Loucy (cell line): ENCODE measurements at regions not wholly inside any gene's neighbourhood (a gene's known extent, or its start where the extent isn't known, plus 50 kb on each side); places are given as distances from the start of the nearest gene placed in this dataset.

Source experiments
- H2AFZ ChIP-seq: fragments of 200-600 bp; sonication (generic); 2 replicates; pipeline ENCODE4 v1.6.0; 2016; ENCODE audit warnings: antibody characterized with exemption, mild to moderate bottlenecking, low read length, moderate library complexity
- H3F3A ChIP-seq: fragments of 200-600 bp; 2 replicates; pipeline ENCODE4 v1.6.0; 2016; ENCODE audit warnings: antibody characterized with exemption, low read depth, mild to moderate bottlenecking
- H3K27me3 ChIP-seq: fragments of 200-600 bp; sonication (generic); 2 replicates; pipeline ENCODE4 v1.6.1; 2014; ENCODE audit warnings: low read length, mild to moderate bottlenecking; ENCODE audit not compliant: insufficient read depth, poor library complexity, severe bottlenecking
- H3K36me3 ChIP-seq: fragments of 200-600 bp; sonication (generic); 2 replicates; pipeline ENCODE4 v1.6.1; 2016; ENCODE audit warnings: low read length; ENCODE audit not compliant: insufficient read depth
- H3K4me1 ChIP-seq: fragments of 200-600 bp; sonication (generic); 2 replicates; pipeline ENCODE4 v1.5.1; 2014; ENCODE audit warnings: low read length, mild to moderate bottlenecking; ENCODE audit not compliant: insufficient read depth, poor library complexity, severe bottlenecking
- H3K4me2 ChIP-seq: fragments of 200-600 bp; sonication (generic); 2 replicates; pipeline ENCODE4 v1.6.0; 2014; ENCODE audit warnings: antibody characterized with exemption, low read length, low read depth, mild to moderate bottlenecking; ENCODE audit not compliant: poor library complexity, severe bottlenecking
- H3K4me3 ChIP-seq: fragments of 200-600 bp; sonication (generic); 2 replicates; pipeline ENCODE4 v1.5.1; 2014; ENCODE audit warnings: low read length, mild to moderate bottlenecking, mixed read lengths; ENCODE audit not compliant: poor library complexity, severe bottlenecking
- H3K79me2 ChIP-seq: fragments of 200-600 bp; sonication (generic); 2 replicates; pipeline ENCODE4 v1.6.1; 2014; ENCODE audit warnings: low read length; ENCODE audit not compliant: insufficient read depth
- H3K9ac ChIP-seq: fragments of 200-600 bp; sonication (generic); 2 replicates; pipeline ENCODE4 v1.6.0; 2014; ENCODE audit warnings: mild to moderate bottlenecking, low read depth, low read length, moderate library complexity; ENCODE audit not compliant: poor library complexity, severe bottlenecking
- H3K9me2 ChIP-seq: fragments of 200-600 bp; sonication (generic); replicated peaks from 2 replicates; pipeline ENCODE4 v1.6.1; 2016; ENCODE audit warnings: low read depth, low read length, mixed read lengths
- H3K9me3 ChIP-seq: fragments of 200-600 bp; sonication (generic); 2 replicates; pipeline ENCODE4 v1.6.1; 2014; ENCODE audit warnings: mild to moderate bottlenecking, antibody characterized with exemption, low read length, low read depth; ENCODE audit not compliant: insufficient read depth
- H4K20me1 ChIP-seq: fragments of 200-600 bp; sonication (generic); 2 replicates; pipeline ENCODE4 v1.6.0; 2014; ENCODE audit warnings: antibody characterized with exemption, low read length, mild to moderate bottlenecking; ENCODE audit not compliant: insufficient read depth, poor library complexity, severe bottlenecking
- CTCF ChIP-seq: fragments of 200-600 bp; sonication (generic); conservative IDR thresholded peaks from 2 replicates; pipeline ENCODE4 v1.5.1; 2014; ENCODE audit warnings: mild to moderate bottlenecking, antibody characterized with exemption, low read length
- EZH2phosphoT487 ChIP-seq: fragments of 200-600 bp; IDR thresholded peaks from 2 replicates; pipeline ENCODE4 v1.6.1; 2018; ENCODE audit warnings: antibody characterized with exemption, mild to moderate bottlenecking, moderate library complexity, borderline replicate concordance

DNA sequence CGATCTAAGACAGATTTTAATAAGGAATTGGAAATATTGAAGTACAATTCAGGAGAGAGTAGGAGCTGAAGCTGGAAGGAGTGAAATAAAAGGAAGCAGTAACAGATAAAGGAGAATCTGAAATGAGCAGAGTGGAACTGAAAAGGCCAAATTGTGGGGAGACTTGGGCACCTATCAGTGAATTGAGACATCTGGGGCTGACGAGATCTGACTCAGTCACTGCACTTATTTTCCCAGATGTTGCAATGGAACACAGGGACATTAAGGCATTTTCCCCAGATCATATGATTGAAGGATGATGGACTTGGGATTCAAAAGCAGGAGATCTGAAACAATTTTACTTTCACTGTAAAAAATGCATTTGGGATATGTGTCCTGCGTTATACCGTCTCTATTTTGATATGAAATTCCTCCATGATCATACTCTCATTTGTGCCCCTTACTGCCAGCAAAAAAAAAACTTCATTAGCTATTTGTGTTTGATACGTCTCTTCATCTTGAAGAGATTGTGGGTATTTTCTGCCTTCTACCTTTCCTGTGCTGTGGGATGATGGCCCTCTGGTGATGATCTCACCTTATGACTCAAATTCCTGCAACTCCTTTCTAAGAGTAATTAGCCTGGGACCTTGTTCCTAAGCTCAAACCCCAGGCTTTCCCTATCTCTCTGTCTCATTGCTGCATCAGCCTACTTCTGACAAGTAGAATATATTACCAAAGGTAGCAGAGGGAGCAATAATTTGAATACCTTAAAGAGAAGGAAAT is 278.5 kb upstream of the MAN1A1 start:
- Histone ChIP-seq H3K36me3 (no peaks in the 10 kb centered on the region), H3K79me2 (no peaks in the 10 kb centered on the region), H3K9me2 (no peaks in the 10 kb centered on the region), H3K27me3 (no peaks in the 10 kb centered on the region), H3K4me2 (no peak overlapping the region), H3K4me1 (peaks cover 3% of the 10 kb centered on the region), H4K20me1 (no peaks in the 10 kb centered on the region), H2AFZ (peak overlapping the region; percentile 54), H3K9me3 (0 out of 2 replicates have a peak, but pooled peaks cover 2% of the 10 kb centered on the region), H3K4me3 (no peak overlapping the region), H3F3A (no peaks in the 10 kb centered on the region), H3K9ac (no peak overlapping the region)
- no peak for TF ChIP-seq EZH2phosphoT487
- TF ChIP-seq CTCF, result no peak

DNA sequence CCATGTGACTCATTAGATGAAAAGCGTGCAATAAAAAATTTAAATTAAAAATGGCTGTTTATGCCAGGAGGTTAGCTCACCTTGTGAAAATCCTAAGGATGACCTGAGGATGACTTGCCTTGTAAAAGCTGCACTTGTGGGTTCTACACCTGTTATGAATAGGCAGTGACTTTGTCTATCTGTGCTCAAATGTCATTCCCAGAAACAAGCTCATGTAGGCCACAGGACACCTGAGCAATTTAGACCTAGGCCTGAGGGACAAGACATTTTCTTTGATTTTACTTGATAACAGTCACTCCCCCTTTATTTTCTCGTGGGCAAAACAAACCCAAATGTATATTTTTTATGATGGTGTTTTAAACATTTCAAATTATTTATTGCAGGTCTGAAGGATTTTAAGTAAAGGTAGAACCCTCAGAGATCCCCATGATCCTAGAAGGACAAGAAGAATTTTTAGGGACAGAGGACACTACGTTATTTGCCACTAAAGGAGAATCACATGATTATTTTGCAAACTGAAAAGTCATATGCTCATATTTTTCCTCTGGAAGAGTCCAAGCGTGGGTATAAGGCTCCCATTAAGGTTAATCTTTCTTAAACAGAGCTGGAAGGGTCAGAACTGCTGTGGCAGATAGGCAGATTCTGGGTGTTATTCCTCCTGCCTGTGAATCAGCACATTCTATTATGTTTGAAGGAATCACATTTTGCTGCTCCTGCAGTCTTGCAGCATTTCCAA is 277.5 kb upstream of the MAN1A1 start:
- H2AFZ ChIP-seq, result peak overlapping the region; percentile 54
- H3K4me2 ChIP-seq, result no peak overlapping the region
- no peaks in the 10 kb centered on the region for H3K9me3 ChIP-seq

DNA sequence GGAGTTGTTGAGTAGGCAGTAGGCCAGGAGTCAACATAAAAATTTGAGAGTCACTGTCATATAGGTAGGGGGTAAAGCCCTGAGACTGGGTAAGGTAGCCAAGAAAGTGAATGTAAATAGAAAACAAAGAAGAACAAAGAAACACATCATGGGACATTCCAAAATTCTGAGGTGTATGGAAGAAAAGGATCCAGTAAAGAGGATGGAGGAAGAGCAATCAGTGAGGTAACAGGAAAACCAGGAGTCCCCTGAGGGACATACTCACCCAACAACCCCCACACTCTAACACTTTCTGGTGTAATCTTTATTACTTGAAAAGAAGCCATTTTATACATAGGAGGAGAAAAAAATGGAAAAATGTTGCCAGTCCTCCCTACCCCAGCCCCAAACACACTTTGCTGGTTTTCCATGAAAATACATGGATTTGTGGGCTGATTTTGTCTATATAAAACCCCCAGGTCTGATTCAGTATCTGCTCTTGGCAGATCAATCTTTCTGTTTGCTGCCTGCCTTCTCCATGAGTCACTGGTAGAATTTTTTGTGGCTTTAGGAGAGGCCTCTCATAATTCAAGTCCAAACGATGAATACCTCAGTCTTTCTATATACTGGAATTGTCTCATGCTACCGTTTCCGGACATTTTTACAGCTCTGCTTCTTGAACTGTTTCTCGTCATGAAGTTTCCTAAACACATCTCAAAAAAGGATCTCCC is 271.4 kb upstream of the MAN1A1 start:
- H3K4me2 ChIP-seq, result no peak overlapping the region
- no peak overlapping the region for H3K9ac ChIP-seq
- H3K9me2 ChIP-seq, result no peaks in the 10 kb centered on the region
- H4K20me1 ChIP-seq, result no peaks in the 10 kb centered on the region
- no peaks in the 10 kb centered on the region for H3F3A ChIP-seq
- H3K36me3 ChIP-seq, result no peaks in the 10 kb centered on the region
- no peaks in the 10 kb centered on the region for H3K79me2 ChIP-seq
- H3K9me3 ChIP-seq, result no peaks in the 10 kb centered on the region
- TF ChIP-seq CTCF, result no peak
- TF ChIP-seq EZH2phosphoT487, result no peak
- no peak overlapping the region for H3K4me3 ChIP-seq
- peaks cover 10% of the 10 kb centered on the region for H3K4me1 ChIP-seq
- no peaks in the 10 kb centered on the region for H3K27me3 ChIP-seq
- no peak overlapping the region for H2AFZ ChIP-seq

More for the DNA sequence above, 277.5 kb upstream of the MAN1A1 start:
- Histone ChIP-seq H3K36me3 (no peaks in the 10 kb centered on the region), H3F3A (no peaks in the 10 kb centered on the region), H3K79me2 (no peaks in the 10 kb centered on the region), H3K4me3 (no peak overlapping the region), H4K20me1 (no peaks in the 10 kb centered on the region), H3K9ac (no peak overlapping the region), H3K4me1 (peaks cover 3% of the 10 kb centered on the region), H3K27me3 (no peaks in the 10 kb centered on the region), H3K9me2 (no peaks in the 10 kb centered on the region)
- TF ChIP-seq EZH2phosphoT487 (no peak), CTCF (no peak)
